Rectal smooth muscle tissue (tissue), 1 donor: ENCODE measurements at regions not wholly inside any gene's neighbourhood (a gene's known extent, or its start where the extent isn't known, plus 50 kb on each side); places are given as distances from the start of the nearest gene placed in this dataset.

Source experiments
- H3K27ac ChIP-seq: one replicate; pipeline ENCODE4 v1.7.0; 2013; ENCODE audit warnings: low read depth, low read length, inconsistent platforms
- H3K27me3 ChIP-seq: one replicate; pipeline ENCODE4 v1.7.0; 2013; ENCODE audit warnings: low read length; ENCODE audit not compliant: control insufficient read depth, insufficient read depth
- H3K36me3 ChIP-seq: one replicate; pipeline ENCODE4 v1.7.0; 2013; ENCODE audit warnings: low read length; ENCODE audit not compliant: control insufficient read depth, insufficient read depth
- H3K4me1 ChIP-seq: one replicate; pipeline ENCODE4 v1.7.0; 2013; ENCODE audit warnings: low read length; ENCODE audit not compliant: control insufficient read depth, insufficient read depth
- H3K4me3 ChIP-seq: one replicate; pipeline ENCODE4 v1.7.0; 2013; ENCODE audit warnings: low read length
- H3K9ac ChIP-seq: one replicate; pipeline ENCODE4 v1.7.0; 2013; ENCODE audit warnings: low read length

GRCh38 chr5:118016396-118016795 is 972.0 kb downstream of the DTWD2 start:
- H3K27ac ChIP-seq, result no peak overlapping the region
- H3K9ac ChIP-seq, result no peak overlapping the region
- H3K27me3 ChIP-seq, result no peaks in the 10 kb centered on the region
- no peaks in the 10 kb centered on the region for H3K36me3 ChIP-seq
- no peak overlapping the region for H3K4me3 ChIP-seq
- no peaks in the 10 kb centered on the region for H3K4me1 ChIP-seq

GRCh38 chr5:118015511-118015910 is 972.8 kb downstream of the DTWD2 start:
- H3K4me3 ChIP-seq, result no peak overlapping the region
- no peaks in the 10 kb centered on the region for H3K36me3 ChIP-seq
- no peak overlapping the region for H3K27ac ChIP-seq
- no peaks in the 10 kb centered on the region for H3K4me1 ChIP-seq
- no peaks in the 10 kb centered on the region for H3K27me3 ChIP-seq
- no peak overlapping the region for H3K9ac ChIP-seq

- Histone ChIP-seq H3K27ac (no peak overlapping the region), H3K4me1 (peaks cover 2% of the 10 kb centered on the region), H3K27me3 (no peaks in the 10 kb centered on the region), H3K36me3 (no peaks in the 10 kb centered on the region), H3K9ac (no peak overlapping the region), H3K4me3 (no peak overlapping the region)
Observed at GRCh38 chr5:118009741-118010297, 978.5 kb downstream of the DTWD2 start.

- H3K4me1 ChIP-seq, result peaks cover 2% of the 10 kb centered on the region
- no peak overlapping the region for H3K27ac ChIP-seq
- no peak overlapping the region for H3K4me3 ChIP-seq
- H3K9ac ChIP-seq, result no peak overlapping the region
- no peaks in the 10 kb centered on the region for H3K27me3 ChIP-seq
- no peaks in the 10 kb centered on the region for H3K36me3 ChIP-seq
Observed at GRCh38 chr5:118008779-118009178, 979.6 kb downstream of the DTWD2 start.

- Histone ChIP-seq H3K36me3 (no peaks in the 10 kb centered on the region), H3K27ac (no peak overlapping the region), H3K4me1 (peaks cover 2% of the 10 kb centered on the region), H3K9ac (no peak overlapping the region), H3K27me3 (no peaks in the 10 kb centered on the region), H3K4me3 (no peak overlapping the region)
Observed at GRCh38 chr5:118007262-118007661, 981.1 kb downstream of the DTWD2 start.

- H3K36me3 ChIP-seq, result no peaks in the 10 kb centered on the region
- no peaks in the 10 kb centered on the region for H3K27me3 ChIP-seq
- no peak overlapping the region for H3K4me3 ChIP-seq
- H3K4me1 ChIP-seq, result peaks cover 2% of the 10 kb centered on the region
- no peak overlapping the region for H3K9ac ChIP-seq
- no peak overlapping the region for H3K27ac ChIP-seq
Observed at GRCh38 chr5:118006219-118006618, 982.1 kb downstream of the DTWD2 start.

- no peaks in the 10 kb centered on the region for H3K4me1 ChIP-seq
- H3K36me3 ChIP-seq, result no peaks in the 10 kb centered on the region
- no peak overlapping the region for H3K27ac ChIP-seq
- no peaks in the 10 kb centered on the region for H3K27me3 ChIP-seq
- H3K9ac ChIP-seq, result no peak overlapping the region
- H3K4me3 ChIP-seq, result no peak overlapping the region
Observed at GRCh38 chr5:117999939-118000549, 988.3 kb downstream of the DTWD2 start.

- Histone ChIP-seq H3K4me3 (no peak overlapping the region), H3K27me3 (no peaks in the 10 kb centered on the region), H3K36me3 (no peaks in the 10 kb centered on the region), H3K9ac (no peak overlapping the region), H3K4me1 (no peaks in the 10 kb centered on the region), H3K27ac (no peak overlapping the region)
Observed at GRCh38 chr5:117982691-117983090, 1005.7 kb downstream of the DTWD2 start.

GRCh38 chr5:117973785-117974184 is 1014.6 kb downstream of the DTWD2 start:
- H3K27ac ChIP-seq, result no peak overlapping the region
- no peaks in the 10 kb centered on the region for H3K27me3 ChIP-seq
- H3K4me3 ChIP-seq, result no peak overlapping the region
- no peak overlapping the region for H3K9ac ChIP-seq
- peaks cover 6% of the 10 kb centered on the region for H3K4me1 ChIP-seq
- H3K36me3 ChIP-seq, result no peaks in the 10 kb centered on the region

GRCh38 chr5:117955831-117956230 is 1032.5 kb downstream of the DTWD2 start:
- Histone ChIP-seq H3K4me1 (no peaks in the 10 kb centered on the region), H3K4me3 (no peak overlapping the region), H3K36me3 (no peaks in the 10 kb centered on the region), H3K9ac (no peak overlapping the region), H3K27ac (no peak overlapping the region), H3K27me3 (no peaks in the 10 kb centered on the region)

- Histone ChIP-seq H3K9ac (no peak overlapping the region), H3K27me3 (no peaks in the 10 kb centered on the region), H3K36me3 (no peaks in the 10 kb centered on the region), H3K4me3 (no peak overlapping the region), H3K4me1 (no peaks in the 10 kb centered on the region), H3K27ac (no peak overlapping the region)
Observed at GRCh38 chr5:117954331-117954730, 1034.0 kb downstream of the DTWD2 start.

- no peak overlapping the region for H3K9ac ChIP-seq
- no peak overlapping the region for H3K4me3 ChIP-seq
- no peaks in the 10 kb centered on the region for H3K4me1 ChIP-seq
- no peaks in the 10 kb centered on the region for H3K27me3 ChIP-seq
- H3K27ac ChIP-seq, result no peak overlapping the region
- no peaks in the 10 kb centered on the region for H3K36me3 ChIP-seq
Observed at GRCh38 chr5:117953272-117953671, 1035.1 kb downstream of the DTWD2 start.

GRCh38 chr5:117947836-117948235 is 1040.5 kb downstream of the DTWD2 start:
- no peak overlapping the region for H3K4me3 ChIP-seq
- H3K4me1 ChIP-seq, result no peaks in the 10 kb centered on the region
- no peaks in the 10 kb centered on the region for H3K27me3 ChIP-seq
- no peak overlapping the region for H3K9ac ChIP-seq
- no peak overlapping the region for H3K27ac ChIP-seq
- H3K36me3 ChIP-seq, result no peaks in the 10 kb centered on the region
